Astrocyte (in vitro differentiated cells and primary cell): ENCODE measurements at regions not wholly inside any gene's neighbourhood (a gene's known extent, or its start where the extent isn't known, plus 50 kb on each side); places are given as distances from the start of the nearest gene placed in this dataset.

Source experiments
- DNase-seq: peaks from one replicate; pipeline ENCODE4 v3.0.0-alpha.2; 2010; ENCODE audit warnings: low read depth
- FAIRE-seq: peaks from 2 replicates; lab custom pipeline; 2011; peaks lifted over from hg19 to GRCh38; lab: Jason Lieb, UNC
- H2AFZ ChIP-seq: 2 replicates; pipeline ENCODE4 v1.6.0; 2012; ENCODE audit warnings: low read depth, low read length, inconsistent platforms
- H3K27ac ChIP-seq: 2 replicates; pipeline ENCODE4 v1.5.1; 2011; ENCODE audit warnings: low read depth, low read length, inconsistent platforms
- H3K27me3 ChIP-seq: 2 replicates; pipeline ENCODE4 v1.6.0; 2011; ENCODE audit warnings: low read length, inconsistent platforms; ENCODE audit not compliant: insufficient read depth
- H3K36me3 ChIP-seq: 2 replicates; pipeline ENCODE4 v1.5.1; 2011; ENCODE audit warnings: low read length, inconsistent platforms; ENCODE audit not compliant: insufficient read depth
- H3K4me1 ChIP-seq: 2 replicates; pipeline ENCODE4 v1.5.1; 2011; ENCODE audit warnings: low read length, inconsistent platforms; ENCODE audit not compliant: insufficient read depth
- H3K4me2 ChIP-seq: 2 replicates; pipeline ENCODE4 v1.6.0; 2012; ENCODE audit warnings: low read length, inconsistent platforms
- H3K4me3 ChIP-seq: 2 replicates; pipeline ENCODE4 v1.5.1; 2011; ENCODE audit warnings: low read depth, mild to moderate bottlenecking, low read length, inconsistent platforms; ENCODE audit not compliant: insufficient read depth
- H3K79me2 ChIP-seq: 2 replicates; pipeline ENCODE4 v1.6.0; 2012; ENCODE audit warnings: mild to moderate bottlenecking, low read length, inconsistent platforms; ENCODE audit not compliant: insufficient read depth
- H3K9ac ChIP-seq: 2 replicates; pipeline ENCODE4 v1.6.0; 2012; ENCODE audit warnings: mild to moderate bottlenecking, low read length, inconsistent platforms
- H3K9me3 ChIP-seq: 2 replicates; pipeline ENCODE4 v1.5.1; 2012; ENCODE audit warnings: low read depth, mild to moderate bottlenecking, low read length, inconsistent platforms; ENCODE audit not compliant: insufficient read depth
- H4K20me1 ChIP-seq: 2 replicates; pipeline ENCODE4 v1.6.0; 2012; ENCODE audit warnings: low read length, inconsistent platforms; ENCODE audit not compliant: insufficient read depth
- H3K27ac Mint-ChIP-seq: one replicate; pipeline ENCODE4 v1.8.0; 2021; ENCODE audit warnings: mild to moderate bottlenecking, mixed read lengths; ENCODE audit not compliant: unreplicated experiment
- H3K27me3 Mint-ChIP-seq: one replicate; pipeline ENCODE4 v1.8.0; 2021; ENCODE audit warnings: low read depth, mixed read lengths; ENCODE audit not compliant: unreplicated experiment
- H3K36me3 Mint-ChIP-seq: one replicate; pipeline ENCODE4 v1.8.0; 2021; ENCODE audit warnings: low read depth, mixed read lengths; ENCODE audit not compliant: unreplicated experiment
- H3K4me1 Mint-ChIP-seq: one replicate; pipeline ENCODE4 v1.8.0; 2021; ENCODE audit warnings: low read depth, mixed read lengths; ENCODE audit not compliant: unreplicated experiment
- H3K4me3 Mint-ChIP-seq: one replicate; pipeline ENCODE4 v1.8.0; 2021; ENCODE audit warnings: mild to moderate bottlenecking, moderate library complexity, mixed read lengths; ENCODE audit not compliant: unreplicated experiment
- H3K9me3 Mint-ChIP-seq: one replicate; pipeline ENCODE4 v1.8.0; 2021; ENCODE audit warnings: mild to moderate bottlenecking, mixed read lengths; ENCODE audit not compliant: unreplicated experiment
- EZH2 ChIP-seq: IDR thresholded peaks from 2 replicates; pipeline ENCODE4 v1.6.1; 2012; ENCODE audit warnings: mild to moderate bottlenecking, low read length, inconsistent platforms; ENCODE audit not compliant: insufficient read depth
- TF ChIP-seq, protein P1 (sequence below): IDR thresholded peaks from 2 replicates; pipeline ENCODE4 v1.5.1; 2011; ENCODE audit warnings: low read depth, mild to moderate bottlenecking, inconsistent platforms, low read length, moderate library complexity; ENCODE audit not compliant: insufficient read depth

DNA sequence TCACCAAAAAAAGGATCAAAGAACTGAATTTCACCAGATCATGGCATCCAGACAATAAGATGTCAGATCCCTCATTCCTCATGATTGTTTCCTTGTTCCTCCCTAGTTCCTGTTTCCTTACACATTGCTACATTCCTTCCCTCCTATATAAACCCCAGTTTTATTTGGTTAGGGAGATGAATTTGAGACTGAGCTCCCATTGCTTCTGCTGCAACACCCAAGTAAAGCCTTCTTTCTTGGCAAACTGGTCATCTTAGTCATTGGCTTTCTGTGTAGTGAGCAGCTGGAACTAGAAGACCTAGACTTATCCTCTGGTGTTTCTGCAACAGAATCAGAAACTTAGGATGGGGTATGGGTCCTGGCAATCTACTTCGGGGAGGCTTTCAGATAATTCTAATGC, 217.9 kb downstream of the NOVA1 start:
- Mint-ChIP-seq H3K36me3 (no peaks in the 10 kb centered on the region), H3K4me1 (no peaks in the 10 kb centered on the region), H3K27me3 (peaks cover 3% of the 10 kb centered on the region), H3K27ac (no peak overlapping the region), H3K4me3 (no peak overlapping the region), H3K9me3 (no peaks in the 10 kb centered on the region)
- TF ChIP-seq EZH2 = no peak
- TF ChIP-seq, protein P1, sequence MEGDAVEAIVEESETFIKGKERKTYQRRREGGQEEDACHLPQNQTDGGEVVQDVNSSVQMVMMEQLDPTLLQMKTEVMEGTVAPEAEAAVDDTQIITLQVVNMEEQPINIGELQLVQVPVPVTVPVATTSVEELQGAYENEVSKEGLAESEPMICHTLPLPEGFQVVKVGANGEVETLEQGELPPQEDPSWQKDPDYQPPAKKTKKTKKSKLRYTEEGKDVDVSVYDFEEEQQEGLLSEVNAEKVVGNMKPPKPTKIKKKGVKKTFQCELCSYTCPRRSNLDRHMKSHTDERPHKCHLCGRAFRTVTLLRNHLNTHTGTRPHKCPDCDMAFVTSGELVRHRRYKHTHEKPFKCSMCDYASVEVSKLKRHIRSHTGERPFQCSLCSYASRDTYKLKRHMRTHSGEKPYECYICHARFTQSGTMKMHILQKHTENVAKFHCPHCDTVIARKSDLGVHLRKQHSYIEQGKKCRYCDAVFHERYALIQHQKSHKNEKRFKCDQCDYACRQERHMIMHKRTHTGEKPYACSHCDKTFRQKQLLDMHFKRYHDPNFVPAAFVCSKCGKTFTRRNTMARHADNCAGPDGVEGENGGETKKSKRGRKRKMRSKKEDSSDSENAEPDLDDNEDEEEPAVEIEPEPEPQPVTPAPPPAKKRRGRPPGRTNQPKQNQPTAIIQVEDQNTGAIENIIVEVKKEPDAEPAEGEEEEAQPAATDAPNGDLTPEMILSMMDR = no peak
- no peak overlapping the region for H3K27ac ChIP-seq
- H3K27me3 ChIP-seq = no peaks in the 10 kb centered on the region
- H3K4me3 ChIP-seq = no peak overlapping the region
- no peaks in the 10 kb centered on the region for H3K9me3 ChIP-seq
- H4K20me1 ChIP-seq = no peaks in the 10 kb centered on the region
- no peaks in the 10 kb centered on the region for H3K79me2 ChIP-seq
- H3K36me3 ChIP-seq = no peaks in the 10 kb centered on the region
- DNase-seq (no peak), FAIRE-seq (no peak)
- H3K9ac ChIP-seq = no peak overlapping the region
- H3K4me1 ChIP-seq = no peaks in the 10 kb centered on the region
- H3K4me2 ChIP-seq = no peak overlapping the region
- no peak overlapping the region for H2AFZ ChIP-seq

DNA sequence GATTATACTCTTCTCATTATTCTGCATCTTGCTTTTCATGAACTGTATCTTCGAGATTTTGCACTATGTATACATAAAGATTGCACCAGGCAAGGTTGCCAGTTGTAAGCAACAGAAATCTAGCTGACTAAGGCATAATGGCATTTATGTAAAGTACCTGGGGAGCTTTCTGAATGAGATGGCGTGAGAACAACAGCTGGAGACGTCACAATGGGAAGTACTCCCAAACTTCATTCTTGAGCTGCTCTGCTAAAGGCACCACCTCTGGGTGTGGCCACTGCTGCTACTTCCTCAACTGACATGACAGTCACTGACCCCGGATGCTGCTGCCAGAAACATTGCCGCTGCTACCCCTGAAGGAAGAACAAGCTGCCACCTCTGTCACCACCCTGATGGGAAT, 220.7 kb downstream of the NOVA1 start:
- H2AFZ ChIP-seq = no peak overlapping the region
- H3K9me3 ChIP-seq = no peaks in the 10 kb centered on the region
- DNase-seq (no peak), FAIRE-seq (no peak)
- no peak for TF ChIP-seq EZH2
- TF ChIP-seq, protein P1 = no peak
- Mint-ChIP-seq H3K4me3 (no peak overlapping the region), H3K27ac (no peak overlapping the region), H3K36me3 (no peaks in the 10 kb centered on the region), H3K4me1 (no peaks in the 10 kb centered on the region), H3K9me3 (no peaks in the 10 kb centered on the region), H3K27me3 (peaks cover 3% of the 10 kb centered on the region)
- H3K4me2 ChIP-seq = no peak overlapping the region
- H3K27me3 ChIP-seq = no peaks in the 10 kb centered on the region
- H3K36me3 ChIP-seq = no peaks in the 10 kb centered on the region
- no peak overlapping the region for H3K27ac ChIP-seq
- no peaks in the 10 kb centered on the region for H4K20me1 ChIP-seq
- no peak overlapping the region for H3K4me3 ChIP-seq
- H3K79me2 ChIP-seq = no peaks in the 10 kb centered on the region
- no peak overlapping the region for H3K9ac ChIP-seq
- H3K4me1 ChIP-seq = no peaks in the 10 kb centered on the region

DNA sequence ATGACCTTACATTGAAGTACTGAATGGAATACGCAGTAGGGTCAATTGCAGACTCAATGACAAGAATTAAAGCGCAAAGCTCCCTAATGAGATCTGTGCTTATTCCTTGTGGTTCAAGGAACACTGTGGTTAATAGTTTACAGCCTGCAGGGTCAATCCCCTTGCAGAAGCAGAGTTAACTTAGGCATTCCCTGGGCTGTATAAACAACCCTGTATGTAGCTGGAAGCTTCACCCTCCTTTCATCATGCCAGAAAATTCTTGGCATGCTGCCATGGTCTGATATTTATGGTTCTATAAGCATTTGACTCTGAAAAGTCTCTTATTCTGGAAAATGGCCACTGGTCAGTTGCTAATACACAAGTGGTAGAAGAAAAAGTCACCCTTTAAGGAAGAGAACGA, 227.7 kb downstream of the NOVA1 start:
- no peak for DNase-seq
- H3K27ac Mint-ChIP-seq = no peak overlapping the region
- no peaks in the 10 kb centered on the region for H3K9me3 Mint-ChIP-seq

More for the DNA sequence above, 227.7 kb downstream of the NOVA1 start:
- H4K20me1 ChIP-seq = no peaks in the 10 kb centered on the region
- no peak overlapping the region for H3K9ac ChIP-seq
- no peak overlapping the region for H3K27ac ChIP-seq
- no peaks in the 10 kb centered on the region for H3K4me1 Mint-ChIP-seq
- H3K4me2 ChIP-seq = no peak overlapping the region
- no peaks in the 10 kb centered on the region for H3K27me3 ChIP-seq
- H3K36me3 ChIP-seq = no peaks in the 10 kb centered on the region
- no peaks in the 10 kb centered on the region for H3K36me3 Mint-ChIP-seq
- H3K4me3 Mint-ChIP-seq = no peak overlapping the region
- H3K4me1 ChIP-seq = no peaks in the 10 kb centered on the region
- TF ChIP-seq, protein P1 = no peak
- no peak for TF ChIP-seq EZH2
- H3K79me2 ChIP-seq = no peaks in the 10 kb centered on the region
- H3K4me3 ChIP-seq = no peak overlapping the region
- H3K9me3 ChIP-seq = no peaks in the 10 kb centered on the region
- no peak for FAIRE-seq
- no peaks in the 10 kb centered on the region for H3K27me3 Mint-ChIP-seq
- H2AFZ ChIP-seq = no peak overlapping the region
